ENCODE measurements at regions not wholly inside any gene's neighbourhood (a gene's known extent, or its start where the extent isn't known, plus 50 kb on each side); places are given as distances from the start of the nearest gene placed in this dataset.

GRCh38 chr11:100612766-100613165 lies 74.3 kb upstream of the ARHGAP42 start:
- Histone ChIP-seq H3K27me3 (no peaks in the 10 kb centered on the region), H3K9me3 (no peaks in the 10 kb centered on the region), H3K4me1 (no peaks in the 10 kb centered on the region), H3K36me3 (ENCODE audit: low read depth, missing control alignments) (no peaks in the 10 kb centered on the region), H3K4me3 (no peak overlapping the region), H3K27ac (no peak overlapping the region)
- TF ChIP-seq POLR2A (IDR thresholded peaks at IDR 0.05) (no peak), CTCF (IDR thresholded peaks at IDR 0.05) (no peak)
- DNase-seq: no peak
- WGBS, 2 donors: 67 to 74% methylated on average over 2 of the region's 2 CpGs
- intact Hi-C loops (cut with DNase I; ENCODE audit: low total_unique reads): no loop called here

- no peaks in the 10 kb centered on the region for H3K4me1 ChIP-seq
- no peak overlapping the region for H3K4me3 ChIP-seq
- H3K27me3 ChIP-seq: no peaks in the 10 kb centered on the region
- intact Hi-C loops (cut with DNase I; ENCODE audit: low total_unique reads): no loop called here
- TF ChIP-seq POLR2A (IDR thresholded peaks at IDR 0.05): no peak
- TF ChIP-seq CTCF (IDR thresholded peaks at IDR 0.05): no peak
- no peak overlapping the region for H3K27ac ChIP-seq
- no peaks in the 10 kb centered on the region for H3K36me3 ChIP-seq (ENCODE audit: low read depth, missing control alignments)
- no peak for DNase-seq
- WGBS, 2 donors: 88 to 90% methylated on average over 2 of the region's 2 CpGs
- no peaks in the 10 kb centered on the region for H3K9me3 ChIP-seq
These were observed 68.2 kb upstream of the ARHGAP42 start for GRCh38 chr11:100618914-100619313.

- no peaks in the 10 kb centered on the region for H3K9me3 ChIP-seq
- no peak overlapping the region for H3K27ac ChIP-seq
- H3K4me3 ChIP-seq: no peak overlapping the region
- DNase-seq: no peak
- intact Hi-C loops (cut with DNase I; ENCODE audit: low total_unique reads): no loop called here
- H3K27me3 ChIP-seq: no peaks in the 10 kb centered on the region
- WGBS, 2 donors: 60 to 72% methylated on average over 2 of the region's 2 CpGs
- H3K36me3 ChIP-seq (ENCODE audit: low read depth, missing control alignments): no peaks in the 10 kb centered on the region
- H3K4me1 ChIP-seq: no peaks in the 10 kb centered on the region
- no peak for TF ChIP-seq POLR2A (IDR thresholded peaks at IDR 0.05)
- TF ChIP-seq CTCF (IDR thresholded peaks at IDR 0.05): no peak
These were observed 67.6 kb upstream of the ARHGAP42 start for GRCh38 chr11:100619484-100619883.

- H3K27me3 ChIP-seq: no peaks in the 10 kb centered on the region
- no peaks in the 10 kb centered on the region for H3K36me3 ChIP-seq (ENCODE audit: low read depth, missing control alignments)
- no peaks in the 10 kb centered on the region for H3K9me3 ChIP-seq
- WGBS, 2 donors: 89 to 95% methylated on average over 1 of the region's 1 CpG
- intact Hi-C loops (cut with DNase I; ENCODE audit: low total_unique reads): no loop called here
- H3K4me3 ChIP-seq: no peak overlapping the region
- DNase-seq: no peak
- no peak for TF ChIP-seq CTCF (IDR thresholded peaks at IDR 0.05)
- TF ChIP-seq POLR2A (IDR thresholded peaks at IDR 0.05): no peak
- no peak overlapping the region for H3K27ac ChIP-seq
- no peaks in the 10 kb centered on the region for H3K4me1 ChIP-seq
These were observed 64.7 kb upstream of the ARHGAP42 start for GRCh38 chr11:100622404-100622803.

- DNase-seq: no peak
- no peaks in the 10 kb centered on the region for H3K4me1 ChIP-seq
- no peaks in the 10 kb centered on the region for H3K27me3 ChIP-seq
- intact Hi-C loops (cut with DNase I; ENCODE audit: low total_unique reads): no loop called here
- TF ChIP-seq CTCF (IDR thresholded peaks at IDR 0.05) (no peak), POLR2A (IDR thresholded peaks at IDR 0.05) (no peak)
- H3K27ac ChIP-seq: no peak overlapping the region
- WGBS, 2 donors: 71 to 84% methylated on average over 2 of the region's 2 CpGs
- H3K9me3 ChIP-seq: no peaks in the 10 kb centered on the region
- H3K4me3 ChIP-seq: no peak overlapping the region
- no peaks in the 10 kb centered on the region for H3K36me3 ChIP-seq (ENCODE audit: low read depth, missing control alignments)
These were observed 62.7 kb upstream of the ARHGAP42 start for GRCh38 chr11:100624346-100624745.
